Prostate gland (tissue), 2 donors: ENCODE measurements at regions not wholly inside any gene's neighbourhood (a gene's known extent, or its start where the extent isn't known, plus 50 kb on each side); places are given as distances from the start of the nearest gene placed in this dataset.
"Not testable (repeated sequence)": the region's sequence is repeated elsewhere in the genome, so short reads cannot be mapped to it uniquely, and the experiment has no call there.

Experiments used
- DNase-seq: peaks from one replicate; pipeline ENCODE4 v3.0.0-alpha.2; 2019; ENCODE audit warnings: low spot score
- H3K27ac ChIP-seq, 2 donors: fragments of 200-600 bp; sonication (generic); 2 replicates each; pipeline ENCODE4 v1.5.1; 2017 to 2019
- H3K27me3 ChIP-seq: fragments of 200-600 bp; sonication (generic); replicated peaks from 2 replicates; pipeline ENCODE4 v1.5.1; 2019; ENCODE audit not compliant: insufficient read depth
- H3K36me3 ChIP-seq, 2 donors: fragments of 200-600 bp; sonication (generic); 1 replicate in 1 of 2; 2 replicates in 1 of 2; pipeline versions ENCODE4 v1.5.1 to v1.8.1; 2017 to 2019
- H3K4me1 ChIP-seq: fragments of 200-600 bp; sonication (generic); replicated peaks from 2 replicates; pipeline ENCODE4 v1.5.1; 2019
- H3K4me3 ChIP-seq, 2 donors: fragments of 200-600 bp; sonication (generic); 2 replicates each; pipeline ENCODE4 v1.5.1; 2017 to 2019
- H3K9me3 ChIP-seq: fragments of 200-600 bp; sonication (generic); 2 replicates; pipeline ENCODE4 v1.5.1; 2017
- CTCF ChIP-seq, 4 experiments: fragments of 200-600 bp in 2 of 4; fragments of 450-650 bp in 2 of 4; sonication (generic) in 2 of 4; IDR thresholded peaks; 1 replicate in 3 of 4; 2 replicates in 1 of 4; pipeline ENCODE4 v1.5.1; 2016 to 2019; ENCODE audit warnings: antibody characterized with exemption in 4 of 4, mild to moderate bottlenecking in 2 of 4, moderate library complexity in 2 of 4
- POLR2A ChIP-seq: fragments of 450-650 bp; IDR thresholded peaks from one replicate; pipeline ENCODE4 v1.6.1; 2016; ENCODE audit warnings: antibody characterized with exemption, mild to moderate bottlenecking
- POLR2AphosphoS5 ChIP-seq: sonication (generic); formaldehyde crosslinking; IDR thresholded peaks from one replicate; pipeline ENCODE4 v1.6.1; 2017; ENCODE audit warnings: antibody characterized with exemption
- WGBS: methylation state at CpG from one replicate; pipeline ENCODE4 v1.1.5; 2018; 5-methylcytosine and 5-hydroxymethylcytosine counted together
- intact Hi-C: fragments of 100-400 bp; cut with DNase I; formaldehyde crosslinking; loops from one replicate; pipeline ENCODE4 v1.14.2; 2022

- H3K4me3 ChIP-seq, result no peak overlapping the region
- TF ChIP-seq CTCF (IDR thresholded peaks at IDR 0.05) (no peak), POLR2AphosphoS5 (no peak), POLR2A (no peak)
- no peak overlapping the region for H3K27ac ChIP-seq
- H3K9me3 ChIP-seq, result no peaks in the 10 kb centered on the region
- intact Hi-C loops, result no loop called here
- WGBS, result 76% methylated on average over 10 of the region's 10 CpGs
- no peak for DNase-seq
- no peaks in the 10 kb centered on the region for H3K27me3 ChIP-seq
- no peaks in the 10 kb centered on the region for H3K36me3 ChIP-seq
- no peaks in the 10 kb centered on the region for H3K4me1 ChIP-seq
Measured at GRCh38 chr19:56912401-56913112, 72.0 kb upstream of the PEG3 start.

GRCh38 chr19:56913113-56913455 is 72.6 kb upstream of the PEG3 start:
- 61% methylated on average over 4 of the region's 4 CpGs for WGBS
- H3K4me3 ChIP-seq, H3K9me3 ChIP-seq, intact Hi-C loops, H3K4me1 ChIP-seq, H3K27ac ChIP-seq, H3K36me3 ChIP-seq, DNase-seq, H3K27me3 ChIP-seq: not testable (repeated sequence)

GRCh38 chr19:56916528-56916927 is 76.0 kb upstream of the PEG3 start:
- Histone ChIP-seq H3K4me1 (no peaks in the 10 kb centered on the region), H3K9me3 (no peaks in the 10 kb centered on the region), H3K27me3 (no peaks in the 10 kb centered on the region), H3K27ac (no peak overlapping the region), H3K36me3 (no peaks in the 10 kb centered on the region), H3K4me3 (no peak overlapping the region)
- intact Hi-C loops, result no loop called here
- DNase-seq, result no peak
- TF ChIP-seq POLR2A (no peak), POLR2AphosphoS5 (no peak), CTCF (IDR thresholded peaks at IDR 0.05) (no peak)
- WGBS, result 92% methylated on average over 2 of the region's 2 CpGs

GRCh38 chr19:56917529-56917928 is 77.0 kb upstream of the PEG3 start:
- H3K4me3 ChIP-seq, result no peak overlapping the region
- no peaks in the 10 kb centered on the region for H3K4me1 ChIP-seq
- TF ChIP-seq POLR2AphosphoS5 (no peak), CTCF (IDR thresholded peaks at IDR 0.05) (no peak), POLR2A (no peak)
- H3K36me3 ChIP-seq, result no peaks in the 10 kb centered on the region
- WGBS, result 49% methylated on average over 6 of the region's 6 CpGs
- H3K9me3 ChIP-seq, result no peaks in the 10 kb centered on the region
- no peaks in the 10 kb centered on the region for H3K27me3 ChIP-seq
- no peak for DNase-seq
- H3K27ac ChIP-seq, result no peak overlapping the region
- intact Hi-C loops, result no loop called here

GRCh38 chr19:56917998-56918397 is 77.5 kb upstream of the PEG3 start:
- H3K9me3 ChIP-seq, result no peaks in the 10 kb centered on the region
- no peaks in the 10 kb centered on the region for H3K27me3 ChIP-seq
- no peak for TF ChIP-seq POLR2AphosphoS5
- no peak for TF ChIP-seq POLR2A
- TF ChIP-seq CTCF (IDR thresholded peaks at IDR 0.05), result no peak
- no peak for DNase-seq
- H3K4me1 ChIP-seq, result no peaks in the 10 kb centered on the region
- intact Hi-C loops, result no loop called here
- no peak overlapping the region for H3K27ac ChIP-seq
- WGBS, result 34% methylated on average over 6 of the region's 6 CpGs
- H3K4me3 ChIP-seq, result no peak overlapping the region
- H3K36me3 ChIP-seq, result no peaks in the 10 kb centered on the region
